ENCODE measurements at regions not wholly inside any gene's neighbourhood (a gene's known extent, or its start where the extent isn't known, plus 50 kb on each side); places are given as distances from the start of the nearest gene placed in this dataset.
A peak's percentile ranks its signal among the peaks of the same experiment; 100 is the strongest.

DNA sequence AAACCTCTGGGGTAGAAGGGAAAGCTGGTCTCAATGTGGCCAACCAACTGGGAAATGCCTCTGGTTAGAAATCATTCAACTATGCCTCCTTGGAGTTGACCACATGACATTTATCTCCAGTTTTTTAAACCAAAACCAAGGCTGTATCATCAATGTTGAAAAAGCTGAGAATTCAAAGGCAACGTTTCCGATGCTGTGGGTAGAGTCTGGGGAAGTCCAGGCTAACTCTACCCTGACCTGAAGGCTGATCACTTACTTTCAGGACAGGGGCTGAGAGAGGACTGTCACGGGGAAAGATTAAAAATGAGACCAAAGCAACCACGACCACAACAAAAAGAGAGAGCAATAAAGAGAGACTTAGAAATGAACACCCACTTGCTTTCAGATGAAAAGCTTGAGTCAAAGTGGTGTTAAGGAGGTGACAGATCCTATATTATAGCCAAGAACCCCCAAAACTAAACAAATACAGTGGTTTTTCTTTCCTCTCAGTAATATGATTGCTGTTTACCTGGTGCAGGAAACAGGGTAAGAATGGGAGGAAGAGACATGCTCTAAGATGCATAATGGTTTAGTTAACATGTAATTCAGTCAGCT is 90.8 kb upstream of the TNFSF4 start (continued):
- peak; percentile 85 to 91 for TF ChIP-seq EP300 (IDR thresholded peaks at IDR 0.05; ENCODE audit: borderline replicate concordance in 1 of 2, control insufficient read depth in 1 of 2, low read depth in 2 of 2, low read length in 2 of 2)
- no peak for TF ChIP-seq ZSCAN29 (IDR thresholded peaks at IDR 0.05)
- TF ChIP-seq, protein P1, sequence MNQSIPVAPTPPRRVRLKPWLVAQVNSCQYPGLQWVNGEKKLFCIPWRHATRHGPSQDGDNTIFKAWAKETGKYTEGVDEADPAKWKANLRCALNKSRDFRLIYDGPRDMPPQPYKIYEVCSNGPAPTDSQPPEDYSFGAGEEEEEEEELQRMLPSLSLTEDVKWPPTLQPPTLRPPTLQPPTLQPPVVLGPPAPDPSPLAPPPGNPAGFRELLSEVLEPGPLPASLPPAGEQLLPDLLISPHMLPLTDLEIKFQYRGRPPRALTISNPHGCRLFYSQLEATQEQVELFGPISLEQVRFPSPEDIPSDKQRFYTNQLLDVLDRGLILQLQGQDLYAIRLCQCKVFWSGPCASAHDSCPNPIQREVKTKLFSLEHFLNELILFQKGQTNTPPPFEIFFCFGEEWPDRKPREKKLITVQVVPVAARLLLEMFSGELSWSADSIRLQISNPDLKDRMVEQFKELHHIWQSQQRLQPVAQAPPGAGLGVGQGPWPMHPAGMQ (IDR thresholded peaks at IDR 0.05; ENCODE audit: borderline replicate concordance): peak; percentile 35; the same call in 1 of the 2 replicates
- TF ChIP-seq POLR2A (IDR thresholded peaks at IDR 0.05; ENCODE audit: low read depth, low read length): no peak
- TF ChIP-seq LARP7 (IDR thresholded peaks at IDR 0.05): no peak
- TF ChIP-seq CEBPB (IDR thresholded peaks at IDR 0.05; ENCODE audit: borderline replicate concordance in 1 of 2, low read depth in 2 of 2, low read length in 2 of 2): peak in 1 of 2 experiments; percentile 88; a peak in 1 of 4 replicates
- TF ChIP-seq TBL1XR1 (IDR thresholded peaks at IDR 0.05; ENCODE audit: low read depth, low read length): peak; percentile 91
- TF ChIP-seq, protein P2, sequence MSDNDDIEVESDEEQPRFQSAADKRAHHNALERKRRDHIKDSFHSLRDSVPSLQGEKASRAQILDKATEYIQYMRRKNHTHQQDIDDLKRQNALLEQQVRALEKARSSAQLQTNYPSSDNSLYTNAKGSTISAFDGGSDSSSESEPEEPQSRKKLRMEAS (IDR thresholded peaks at IDR 0.05; ENCODE audit: low read depth, low read length): no peak
- TF ChIP-seq MXI1 (IDR thresholded peaks at IDR 0.05; ENCODE audit: low read depth, low read length): peak; percentile 38; the same call in 1 of the 2 replicates
- TF ChIP-seq FOXM1 (IDR thresholded peaks at IDR 0.05; ENCODE audit: low read depth, low read length): peak; percentile 94; the same call in 1 of the 2 replicates
- peak; percentile 91 to 94 for TF ChIP-seq BHLHE40 (IDR thresholded peaks at IDR 0.05; ENCODE audit: borderline replicate concordance in 1 of 2, low read depth in 2 of 2, low read length in 1 of 2)
- TF ChIP-seq IRF4 (IDR thresholded peaks at IDR 0.05; ENCODE audit: low read depth, low read length): peak; percentile 89
- TF ChIP-seq TAF1 (IDR thresholded peaks at IDR 0.05; ENCODE audit: borderline replicate concordance, low read depth, low read length): no peak
- no peak for TF ChIP-seq HCFC1 (IDR thresholded peaks at IDR 0.05; ENCODE audit: low read length)
- TF ChIP-seq, protein P3, sequence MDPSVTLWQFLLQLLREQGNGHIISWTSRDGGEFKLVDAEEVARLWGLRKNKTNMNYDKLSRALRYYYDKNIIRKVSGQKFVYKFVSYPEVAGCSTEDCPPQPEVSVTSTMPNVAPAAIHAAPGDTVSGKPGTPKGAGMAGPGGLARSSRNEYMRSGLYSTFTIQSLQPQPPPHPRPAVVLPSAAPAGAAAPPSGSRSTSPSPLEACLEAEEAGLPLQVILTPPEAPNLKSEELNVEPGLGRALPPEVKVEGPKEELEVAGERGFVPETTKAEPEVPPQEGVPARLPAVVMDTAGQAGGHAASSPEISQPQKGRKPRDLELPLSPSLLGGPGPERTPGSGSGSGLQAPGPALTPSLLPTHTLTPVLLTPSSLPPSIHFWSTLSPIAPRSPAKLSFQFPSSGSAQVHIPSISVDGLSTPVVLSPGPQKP (IDR thresholded peaks at IDR 0.05; ENCODE audit: low read depth, low read length): no peak
- TF ChIP-seq CBX5 (IDR thresholded peaks at IDR 0.05; ENCODE audit: low read depth): peak; percentile 83; the same call in 1 of the 2 replicates
- TF ChIP-seq GABPA (IDR thresholded peaks at IDR 0.05; ENCODE audit: low read depth): peak; percentile 41; the same call in 1 of the 2 replicates
- TF ChIP-seq, protein P4, sequence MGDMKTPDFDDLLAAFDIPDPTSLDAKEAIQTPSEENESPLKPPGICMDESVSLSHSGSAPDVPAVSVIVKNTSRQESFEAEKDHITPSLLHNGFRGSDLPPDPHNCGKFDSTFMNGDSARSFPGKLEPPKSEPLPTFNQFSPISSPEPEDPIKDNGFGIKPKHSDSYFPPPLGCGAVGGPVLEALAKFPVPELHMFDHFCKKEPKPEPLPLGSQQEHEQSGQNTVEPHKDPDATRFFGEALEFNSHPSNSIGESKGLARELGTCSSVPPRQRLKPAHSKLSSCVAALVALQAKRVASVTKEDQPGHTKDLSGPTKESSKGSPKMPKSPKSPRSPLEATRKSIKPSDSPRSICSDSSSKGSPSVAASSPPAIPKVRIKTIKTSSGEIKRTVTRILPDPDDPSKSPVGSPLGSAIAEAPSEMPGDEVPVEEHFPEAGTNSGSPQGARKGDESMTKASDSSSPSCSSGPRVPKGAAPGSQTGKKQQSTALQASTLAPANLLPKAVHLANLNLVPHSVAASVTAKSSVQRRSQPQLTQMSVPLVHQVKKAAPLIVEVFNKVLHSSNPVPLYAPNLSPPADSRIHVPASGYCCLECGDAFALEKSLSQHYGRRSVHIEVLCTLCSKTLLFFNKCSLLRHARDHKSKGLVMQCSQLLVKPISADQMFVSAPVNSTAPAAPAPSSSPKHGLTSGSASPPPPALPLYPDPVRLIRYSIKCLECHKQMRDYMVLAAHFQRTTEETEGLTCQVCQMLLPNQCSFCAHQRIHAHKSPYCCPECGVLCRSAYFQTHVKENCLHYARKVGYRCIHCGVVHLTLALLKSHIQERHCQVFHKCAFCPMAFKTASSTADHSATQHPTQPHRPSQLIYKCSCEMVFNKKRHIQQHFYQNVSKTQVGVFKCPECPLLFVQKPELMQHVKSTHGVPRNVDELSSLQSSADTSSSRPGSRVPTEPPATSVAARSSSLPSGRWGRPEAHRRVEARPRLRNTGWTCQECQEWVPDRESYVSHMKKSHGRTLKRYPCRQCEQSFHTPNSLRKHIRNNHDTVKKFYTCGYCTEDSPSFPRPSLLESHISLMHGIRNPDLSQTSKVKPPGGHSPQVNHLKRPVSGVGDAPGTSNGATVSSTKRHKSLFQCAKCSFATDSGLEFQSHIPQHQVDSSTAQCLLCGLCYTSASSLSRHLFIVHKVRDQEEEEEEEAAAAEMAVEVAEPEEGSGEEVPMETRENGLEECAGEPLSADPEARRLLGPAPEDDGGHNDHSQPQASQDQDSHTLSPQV (IDR thresholded peaks at IDR 0.05): no peak
- TF ChIP-seq ZNF384 (IDR thresholded peaks at IDR 0.05; ENCODE audit: borderline replicate concordance, low read depth, low read length): no peak
- TF ChIP-seq CHD2 (IDR thresholded peaks at IDR 0.05; ENCODE audit: borderline replicate concordance, low read depth, low read length): 0 out of 2 replicates have a peak, but pooled peaks have one; percentile 46
- TF ChIP-seq PAX8 (IDR thresholded peaks at IDR 0.05): no peak
- TF ChIP-seq SMC3 (IDR thresholded peaks at IDR 0.05; ENCODE audit: borderline replicate concordance, low read length): 0 out of 2 replicates have a peak, but pooled peaks have one; percentile 8
- TF ChIP-seq GATAD2B (conservative IDR thresholded peaks at IDR 0.05; ENCODE audit: low read depth): 0 out of 2 replicates have a peak, but pooled peaks have one; percentile 49

Data from GM12878 (cell line).